ENCODE measurements at regions not wholly inside any gene's neighbourhood (a gene's known extent, or its start where the extent isn't known, plus 50 kb on each side); places are given as distances from the start of the nearest gene placed in this dataset.
"Not testable (repeated sequence)": the region's sequence is repeated elsewhere in the genome, so short reads cannot be mapped to it uniquely, and the experiment has no call there.

GRCh38 chr2:71935262-71935848 is 212.3 kb downstream of the CYP26B1 start:
- DNase-seq = no peak

DNA sequence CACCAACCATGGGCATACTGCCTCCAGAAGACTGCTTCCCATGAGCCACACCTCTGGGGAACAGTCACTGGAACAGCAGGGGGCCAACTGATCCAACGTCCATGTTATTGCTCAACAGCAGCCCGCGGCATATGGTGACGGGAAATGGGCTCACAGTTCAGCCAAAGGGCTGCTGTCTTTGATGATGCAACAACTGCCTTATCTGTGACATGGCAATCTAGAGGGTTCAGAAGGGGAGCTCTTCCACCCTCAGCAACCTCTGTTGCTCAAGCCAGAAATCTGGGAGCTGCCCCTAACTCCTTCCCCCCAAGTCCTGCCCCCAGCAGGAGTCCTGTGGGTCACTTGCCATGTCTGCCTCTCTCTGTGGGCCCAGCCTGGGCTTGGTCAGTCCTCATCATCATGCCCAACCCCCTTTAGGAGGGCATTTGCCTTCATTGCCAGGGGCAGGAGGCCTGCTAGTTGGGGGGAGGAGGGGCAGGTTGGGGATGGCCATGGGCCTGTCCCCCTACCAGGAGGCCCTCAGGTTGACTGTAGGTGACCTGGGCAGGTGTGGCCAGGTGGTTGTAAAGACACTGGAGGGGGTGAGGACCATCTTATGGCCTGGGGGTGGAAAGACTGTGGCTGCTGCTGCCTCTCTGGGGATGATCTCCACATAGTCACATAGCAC is 212.9 kb downstream of the CYP26B1 start:
- DNase-seq = no peak

DNA sequence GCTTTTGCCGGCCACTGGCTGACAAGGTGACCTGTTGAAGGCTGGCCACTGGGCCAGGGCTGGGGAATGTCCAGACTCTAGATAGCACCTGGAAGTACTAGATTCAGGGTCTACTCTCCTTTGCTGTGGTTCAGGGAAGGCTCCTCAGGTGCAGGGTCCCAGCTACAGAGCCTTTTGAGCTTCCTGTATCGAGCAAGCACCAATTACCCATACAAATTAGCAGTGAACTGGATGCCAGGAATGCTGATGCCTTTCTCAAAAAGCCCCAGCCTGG is 213.4 kb downstream of the CYP26B1 start:
- no peak for DNase-seq

GRCh38 chr2:71933467-71934319 is 214.0 kb downstream of the CYP26B1 start:
- no peak for DNase-seq

DNA sequence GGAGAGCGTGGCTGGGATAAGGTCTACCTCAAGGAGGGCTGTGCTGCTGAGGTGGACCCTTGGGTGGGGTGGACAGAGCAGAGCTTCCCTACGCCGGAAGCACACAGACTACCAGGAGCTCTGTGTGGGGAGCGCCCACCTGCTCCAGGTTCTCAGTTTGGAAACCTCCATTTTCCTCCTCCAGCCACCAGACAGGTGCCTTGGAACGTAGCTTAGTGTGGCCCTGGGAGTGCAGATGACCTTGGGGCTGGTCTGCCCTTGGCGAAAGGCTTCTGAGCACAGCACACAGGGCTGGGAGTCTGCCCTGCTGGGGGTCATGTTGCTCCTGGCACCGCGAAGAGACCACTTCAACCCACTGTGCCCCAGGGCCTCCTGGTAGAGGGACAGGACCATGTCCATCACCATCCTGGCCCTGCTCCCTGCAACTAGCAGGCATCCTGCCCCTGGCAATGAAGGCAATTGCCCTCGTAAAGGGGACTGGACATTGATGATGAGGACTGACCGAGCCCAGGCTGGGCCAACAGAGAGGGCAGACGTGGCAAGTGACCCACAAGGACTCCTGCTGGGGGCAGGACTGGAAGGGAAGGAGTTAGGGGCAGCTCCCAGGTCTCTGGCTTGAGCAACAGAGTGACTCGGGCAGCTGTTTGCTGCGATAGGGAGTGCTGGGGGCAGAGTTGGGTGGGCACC is 214.7 kb downstream of the CYP26B1 start:
- DNase-seq = no peak

GRCh38 chr2:71932037-71932779 is 215.5 kb downstream of the CYP26B1 start:
- DNase-seq = no peak

- no peak for DNase-seq
Measured at GRCh38 chr2:71930049-71930681, 217.5 kb downstream of the CYP26B1 start.

GRCh38 chr2:71929482-71929772 is 218.2 kb downstream of the CYP26B1 start:
- DNase-seq = no peak

- no peak for DNase-seq
Measured at GRCh38 chr2:71928734-71929481, 218.8 kb downstream of the CYP26B1 start.

- no peak for DNase-seq
Measured at GRCh38 chr2:71927757-71928715, 219.6 kb downstream of the CYP26B1 start.

DNA sequence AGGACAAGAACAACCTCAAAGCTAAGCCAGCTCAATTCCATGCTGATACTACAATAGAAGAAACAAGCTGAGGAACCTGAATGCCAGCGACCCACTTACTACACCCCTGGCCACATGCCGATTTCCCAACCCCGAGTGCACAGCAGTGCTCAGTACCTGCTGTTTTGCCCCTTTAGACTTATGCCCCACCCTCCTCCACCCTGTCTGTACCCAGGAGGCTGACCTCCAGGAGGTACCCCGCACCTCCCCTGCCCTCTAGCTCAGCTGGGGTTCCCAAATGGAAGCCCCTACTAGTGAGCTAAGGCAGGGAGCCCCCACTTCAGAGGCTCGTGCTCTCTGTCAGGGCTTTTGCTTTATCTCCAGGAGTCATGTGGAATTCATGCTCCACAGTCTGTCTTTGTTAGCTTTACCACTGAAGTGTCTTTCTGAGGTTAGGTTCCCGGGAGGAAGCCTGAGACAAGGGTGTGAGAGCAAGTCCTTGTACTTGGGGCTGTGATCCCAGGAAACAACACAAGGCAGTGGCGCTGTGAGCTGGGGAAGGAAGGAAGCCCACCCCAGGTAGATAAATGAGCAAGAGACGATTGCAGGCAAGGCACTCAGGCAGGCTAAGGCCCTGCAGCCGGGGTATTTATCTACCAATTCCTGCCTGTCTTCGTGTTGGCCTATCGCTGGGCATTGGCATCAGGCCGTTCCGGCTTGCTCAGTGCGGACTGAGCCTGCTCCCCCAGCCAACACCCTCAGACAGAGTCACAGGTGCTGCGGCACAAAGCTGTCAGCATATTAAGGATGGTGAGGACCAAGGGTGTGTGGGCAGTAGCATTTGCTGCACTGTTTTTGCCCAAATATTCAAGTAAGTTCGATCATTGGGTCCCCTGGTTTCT is 220.5 kb downstream of the CYP26B1 start:
- DNase-seq = no peak

DNA sequence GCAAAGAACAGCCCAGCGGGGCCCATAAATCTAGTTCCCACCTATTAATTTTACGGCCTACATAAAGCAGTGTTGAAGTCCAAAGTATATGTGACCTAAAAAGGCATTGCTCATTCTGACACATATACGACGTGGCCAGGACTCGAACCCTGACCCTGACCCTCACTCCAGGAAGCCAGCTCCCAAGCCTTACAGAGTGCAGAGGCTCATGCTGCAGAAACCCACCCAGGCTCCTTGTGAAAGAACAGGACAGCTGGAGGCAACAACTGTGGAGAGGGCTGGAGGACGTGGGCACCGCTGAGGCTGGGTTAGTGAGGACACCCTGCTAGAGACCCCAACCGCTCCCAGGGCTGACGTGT is 221.6 kb downstream of the CYP26B1 start:
- no peak for DNase-seq

DNA sequence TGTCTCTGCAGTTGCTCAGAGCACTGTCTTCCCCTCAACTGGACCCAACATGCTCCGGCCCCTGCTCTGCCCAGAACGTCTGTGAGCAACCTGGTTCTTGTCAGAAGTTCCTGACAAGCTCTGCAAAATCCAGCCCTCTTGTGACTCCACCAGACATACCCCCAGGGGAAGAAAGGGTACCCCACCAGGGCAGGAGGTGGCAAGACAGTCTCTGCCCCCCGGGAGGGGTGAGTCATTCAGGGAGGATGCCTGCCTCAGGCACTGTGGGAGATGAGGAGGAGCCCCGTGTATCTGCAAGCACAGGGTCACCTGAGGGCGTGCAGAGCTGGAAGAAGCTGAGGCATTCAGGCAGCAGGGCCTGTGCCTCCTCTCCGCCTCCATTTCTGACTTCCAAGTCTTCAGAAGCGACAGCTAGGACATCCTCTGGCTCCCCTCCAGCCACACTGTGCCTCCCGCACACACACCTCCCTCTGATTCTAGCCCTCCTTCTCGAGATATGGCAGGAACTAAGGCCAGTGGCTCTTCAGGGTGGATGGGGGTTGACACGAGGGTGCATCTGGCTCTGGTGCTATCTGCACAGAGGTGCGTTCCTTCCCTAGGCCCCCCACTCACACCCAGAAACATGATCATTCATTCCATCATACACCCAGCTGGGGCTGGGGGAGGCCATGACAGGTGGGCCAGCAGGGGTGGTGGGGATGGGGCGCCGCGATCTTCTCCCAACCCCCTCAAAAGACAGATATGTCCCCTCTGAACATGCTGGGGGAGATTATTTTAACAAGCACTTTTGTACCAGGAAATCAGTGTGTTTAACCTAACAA is 222.2 kb downstream of the CYP26B1 start:
- DNase-seq = no peak

GRCh38 chr2:71923887-71924533 is 223.7 kb downstream of the CYP26B1 start:
- DNase-seq = peak; percentile 17

- DNase-seq = no peak
Measured at GRCh38 chr2:71923143-71923525, 224.5 kb downstream of the CYP26B1 start.

DNA sequence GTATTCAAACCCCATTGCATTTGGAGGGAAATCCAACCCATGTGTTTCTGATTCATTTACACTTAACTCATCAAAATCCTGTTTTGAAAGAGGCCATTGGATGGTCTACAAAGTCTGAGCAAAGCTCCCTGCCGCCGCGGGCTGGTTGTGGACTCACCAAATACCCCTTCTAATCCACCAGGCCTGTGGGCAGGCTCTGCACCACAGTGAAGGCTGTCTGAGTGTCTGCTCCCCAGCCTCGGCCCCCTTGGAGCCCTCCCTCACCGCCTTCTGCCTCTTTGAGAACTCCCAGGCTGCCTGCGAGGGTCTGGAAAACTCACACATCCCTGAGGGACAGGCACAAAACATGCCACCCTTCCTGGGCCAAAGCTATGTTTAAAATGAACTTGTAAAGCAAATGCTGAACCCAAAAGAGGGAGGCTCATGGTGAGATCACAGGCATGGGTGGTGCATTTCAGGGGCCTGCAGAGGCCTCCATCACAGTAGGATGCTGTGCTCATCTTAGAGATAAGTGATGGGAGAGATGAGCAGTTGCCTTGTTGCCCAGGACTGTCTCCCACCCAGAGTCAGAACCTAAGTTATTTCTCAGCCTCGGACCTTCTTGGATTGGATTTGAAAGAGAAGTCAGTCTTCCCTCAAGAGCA is 225.0 kb downstream of the CYP26B1 start:
- no peak for DNase-seq

GRCh38 chr2:71922091-71922490 is 225.6 kb downstream of the CYP26B1 start:
- no peak for DNase-seq

DNA sequence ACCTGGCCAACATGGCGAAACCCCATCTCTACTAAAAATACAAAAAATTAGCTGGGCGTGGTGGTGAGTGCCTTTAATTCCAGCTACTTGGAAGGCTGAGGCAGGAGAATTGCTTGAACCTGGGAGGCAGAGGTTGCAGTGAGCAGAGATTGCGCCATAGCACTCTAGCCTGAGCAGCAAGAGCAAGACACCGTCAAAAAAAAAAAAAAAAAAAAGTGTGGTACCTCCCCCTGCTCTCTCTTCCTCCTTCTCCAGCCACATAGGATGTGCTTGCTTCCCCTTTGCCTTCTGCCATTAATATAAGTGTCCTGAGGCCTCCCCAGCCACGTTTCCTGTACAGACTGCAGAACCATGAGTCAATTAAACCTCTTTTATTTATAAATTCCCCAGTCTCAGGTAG is 226.8 kb downstream of the CYP26B1 start:
- not testable (repeated sequence) for DNase-seq

Measured in CD4-positive, alpha-beta T cell treated with Interferon gamma for 1 hour (primary cell).